Activated naive CD8-positive, alpha-beta T cell treated with anti-CD3 and anti-CD28 coated beads, Interleukin-2, amount 10 ng/mL, durations not matched to agents 7 days and 5 days (primary cell): ENCODE measurements at regions not wholly inside any gene's neighbourhood (a gene's known extent, or its start where the extent isn't known, plus 50 kb on each side); places are given as distances from the start of the nearest gene placed in this dataset.
"Not testable (repeated sequence)": the region's sequence is repeated elsewhere in the genome, so short reads cannot be mapped to it uniquely, and the experiment has no call there.

Experiments used
- ATAC-seq: fragments of 150-1000 bp; cut with Tn5 transposase; one replicate; pipeline ENCODE4 v1.10.0; 2021; ENCODE audit warnings: low read depth, moderate library complexity
- POLR2A ChIA-PET: fragments of 350-600 bp; sonication (Branson Sonifier 250); formaldehyde crosslinking; loops from one replicate; lab custom pipeline; 2021; ENCODE audit warnings: antibody characterized with exemption; lab: Charles Lee
- DNase-seq: peaks from one replicate; pipeline ENCODE4 v3.0.0; 2021
- H3K27ac Mint-ChIP-seq: one replicate; pipeline ENCODE4 v1.8.0; 2022; ENCODE audit warnings: mild to moderate bottlenecking, mixed read lengths
- H3K27me3 Mint-ChIP-seq: one replicate; pipeline ENCODE4 v1.8.0; 2022; ENCODE audit warnings: mild to moderate bottlenecking, moderate library complexity, mixed read lengths
- H3K36me3 Mint-ChIP-seq: one replicate; pipeline ENCODE4 v1.8.0; 2021; ENCODE audit warnings: mild to moderate bottlenecking, mixed read lengths
- H3K4me1 Mint-ChIP-seq: one replicate; pipeline ENCODE4 v1.8.0; 2021; ENCODE audit warnings: mixed read lengths
- H3K4me3 Mint-ChIP-seq: one replicate; pipeline ENCODE4 v1.8.0; 2022; ENCODE audit warnings: mild to moderate bottlenecking, moderate library complexity, mixed read lengths
- H3K9me3 Mint-ChIP-seq: one replicate; pipeline ENCODE4 v1.8.0; 2021; ENCODE audit warnings: mixed read lengths

- no peak for DNase-seq
- H3K4me1 Mint-ChIP-seq = no peaks in the 10 kb centered on the region
- no peaks in the 10 kb centered on the region for H3K9me3 Mint-ChIP-seq
- no peak for ATAC-seq
- no peak overlapping the region for H3K4me3 Mint-ChIP-seq
- H3K27ac Mint-ChIP-seq = no peak overlapping the region
- H3K36me3 Mint-ChIP-seq = no peaks in the 10 kb centered on the region
- POLR2A ChIA-PET = no interaction called here
- peaks cover 24% of the 10 kb centered on the region for H3K27me3 Mint-ChIP-seq
These were observed 141.9 kb upstream of the TNP1 start for GRCh38 chr2:217001740-217002139.

GRCh38 chr2:217000406-217000805 is 140.5 kb upstream of the TNP1 start:
- DNase-seq (no peak), ATAC-seq (no peak)
- no peak overlapping the region for H3K4me3 Mint-ChIP-seq
- H3K27ac Mint-ChIP-seq = no peak overlapping the region
- POLR2A ChIA-PET = no interaction called here
- H3K36me3 Mint-ChIP-seq = no peaks in the 10 kb centered on the region
- H3K4me1 Mint-ChIP-seq = no peaks in the 10 kb centered on the region
- H3K9me3 Mint-ChIP-seq = no peaks in the 10 kb centered on the region
- H3K27me3 Mint-ChIP-seq = peaks cover 22% of the 10 kb centered on the region

GRCh38 chr2:216996279-216996845 is 136.5 kb upstream of the TNP1 start:
- POLR2A ChIA-PET = no interaction called here
- Mint-ChIP-seq H3K27ac (no peak overlapping the region), H3K36me3 (peaks cover 2% of the 10 kb centered on the region), H3K27me3 (peaks cover 31% of the 10 kb centered on the region), H3K9me3 (no peaks in the 10 kb centered on the region), H3K4me3 (no peak overlapping the region), H3K4me1 (no peaks in the 10 kb centered on the region)
- no peak for ATAC-seq
- no peak for DNase-seq

DNA sequence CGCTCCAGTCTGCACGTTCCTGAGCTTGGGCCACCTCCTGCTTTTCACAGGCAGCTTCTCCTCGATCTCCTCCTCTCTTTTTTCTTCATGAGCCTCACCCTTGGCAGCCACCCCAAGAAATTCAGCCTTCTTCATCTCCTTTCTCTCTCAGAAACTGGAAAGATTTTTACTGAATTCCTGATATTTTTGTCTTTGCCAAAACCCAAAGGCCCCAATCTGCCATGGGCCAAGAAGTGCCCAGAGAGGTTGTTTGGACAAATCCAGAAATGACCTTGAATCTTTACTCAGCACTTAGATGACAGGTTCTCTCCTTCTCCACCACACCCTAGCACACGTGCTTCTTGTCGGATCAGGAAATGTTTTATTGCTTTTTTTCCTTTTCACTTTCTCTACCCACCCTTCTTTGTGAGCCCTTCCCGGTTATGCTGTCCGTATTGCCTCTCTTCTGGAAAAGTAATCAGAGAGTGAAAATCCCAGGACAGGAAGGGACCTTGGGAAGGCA is 134.5 kb upstream of the TNP1 start:
- POLR2A ChIA-PET = no interaction called here
- no peak for ATAC-seq
- no peak overlapping the region for H3K27ac Mint-ChIP-seq
- peaks cover 2% of the 10 kb centered on the region for H3K36me3 Mint-ChIP-seq
- H3K4me1 Mint-ChIP-seq = no peaks in the 10 kb centered on the region
- DNase-seq = no peak
- H3K27me3 Mint-ChIP-seq = peaks cover 40% of the 10 kb centered on the region
- H3K4me3 Mint-ChIP-seq = no peak overlapping the region
- no peaks in the 10 kb centered on the region for H3K9me3 Mint-ChIP-seq

DNA sequence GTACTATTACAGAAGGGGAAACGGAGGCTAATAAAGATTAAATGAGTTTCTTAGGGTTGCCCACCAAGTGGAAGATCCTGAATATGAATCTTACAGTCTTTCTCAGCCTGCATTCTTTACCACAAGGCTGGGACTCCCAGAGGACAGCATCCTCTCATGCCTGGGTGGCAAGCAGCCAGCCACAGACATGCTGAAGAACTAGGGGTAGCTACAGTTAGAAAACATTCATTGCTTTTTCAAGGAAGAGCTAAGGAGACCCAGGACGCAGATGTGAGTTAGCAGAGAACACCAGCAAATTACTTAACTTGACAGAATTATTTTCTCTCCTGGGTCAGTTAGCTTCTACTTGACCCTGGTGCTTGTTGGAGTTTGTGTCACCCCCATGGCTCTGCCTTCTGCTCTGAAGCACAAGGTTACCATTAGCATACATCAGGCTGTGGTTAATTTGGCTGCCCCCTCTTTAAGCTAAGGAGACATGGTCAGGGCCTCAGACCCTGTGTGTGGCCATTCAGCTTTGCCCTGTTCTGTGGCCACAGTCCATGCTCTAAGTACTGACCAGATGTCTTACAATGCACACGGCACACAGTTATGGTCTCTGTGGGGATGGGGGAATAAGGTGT is 132.3 kb upstream of the TNP1 start:
- DNase-seq (no peak), ATAC-seq (no peak)
- Mint-ChIP-seq H3K9me3 (no peaks in the 10 kb centered on the region), H3K36me3 (peaks cover 2% of the 10 kb centered on the region), H3K27me3 (peaks cover 43% of the 10 kb centered on the region), H3K27ac (no peak overlapping the region), H3K4me3 (no peak overlapping the region), H3K4me1 (no peaks in the 10 kb centered on the region)
- POLR2A ChIA-PET = no interaction called here

DNA sequence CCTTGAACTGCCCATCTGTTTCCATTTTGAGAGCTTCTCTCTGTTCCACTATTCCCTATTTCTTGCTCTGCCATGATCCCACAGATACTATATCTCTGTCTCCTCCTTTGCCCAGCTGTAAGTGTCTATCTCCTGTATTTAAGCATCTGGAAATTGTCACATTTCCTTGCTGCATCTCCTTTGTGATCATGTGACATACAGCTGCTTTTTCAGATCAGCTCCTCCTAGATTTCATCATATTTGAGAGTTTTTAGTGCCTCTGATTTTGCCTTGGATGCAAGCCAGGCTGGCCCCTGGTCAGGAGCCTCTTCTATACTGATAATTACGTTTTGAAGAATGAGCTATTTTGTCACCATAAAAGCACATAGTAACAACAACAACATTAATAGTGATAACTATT is 131.7 kb upstream of the TNP1 start:
- Mint-ChIP-seq H3K4me3 (no peak overlapping the region), H3K27me3 (peaks cover 43% of the 10 kb centered on the region), H3K9me3 (no peaks in the 10 kb centered on the region), H3K4me1 (no peaks in the 10 kb centered on the region), H3K36me3 (peaks cover 2% of the 10 kb centered on the region), H3K27ac (no peak overlapping the region)
- DNase-seq (no peak), ATAC-seq (no peak)
- POLR2A ChIA-PET = no interaction called here

- Mint-ChIP-seq H3K9me3 (no peaks in the 10 kb centered on the region), H3K27ac (no peak overlapping the region), H3K4me1 (no peaks in the 10 kb centered on the region), H3K27me3 (peaks cover 40% of the 10 kb centered on the region), H3K4me3 (no peak overlapping the region), H3K36me3 (peaks cover 2% of the 10 kb centered on the region)
- no peak for DNase-seq
- ATAC-seq = no peak
- POLR2A ChIA-PET = no interaction called here
These were observed 129.7 kb upstream of the TNP1 start for GRCh38 chr2:216989340-216990129.

- Mint-ChIP-seq H3K4me3 (no peak overlapping the region), H3K4me1 (no peaks in the 10 kb centered on the region), H3K9me3 (no peaks in the 10 kb centered on the region), H3K27me3 (peaks cover 26% of the 10 kb centered on the region), H3K27ac (no peak overlapping the region), H3K36me3 (no peaks in the 10 kb centered on the region)
- POLR2A ChIA-PET = no interaction called here
- DNase-seq (no peak), ATAC-seq (no peak)
These were observed 127.5 kb upstream of the TNP1 start for GRCh38 chr2:216987252-216987821.

DNA sequence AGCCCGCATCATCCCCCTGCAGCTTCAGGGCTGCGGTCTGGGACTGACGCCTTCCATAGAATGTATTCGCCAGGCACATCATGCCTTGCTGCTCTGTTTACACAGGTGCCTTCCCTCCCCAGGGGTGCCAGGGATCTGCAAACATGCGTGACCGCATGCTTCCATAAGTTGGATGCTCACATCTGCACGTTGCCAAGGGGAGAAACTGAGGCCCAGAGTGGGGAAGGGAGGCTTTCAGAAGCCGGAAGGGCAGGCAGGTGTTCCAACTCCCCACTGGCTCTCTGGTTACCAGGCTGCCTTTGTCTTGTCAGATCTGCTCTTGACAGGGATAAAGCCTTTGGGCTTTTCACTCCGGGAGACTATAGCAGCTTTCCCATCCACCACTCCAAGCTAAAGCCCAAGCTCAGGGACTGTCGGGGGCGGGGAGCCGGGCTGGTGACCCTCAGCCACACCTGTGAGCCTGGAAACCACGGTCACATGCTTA is 125.8 kb upstream of the TNP1 start:
- Mint-ChIP-seq H3K36me3 (no peaks in the 10 kb centered on the region), H3K9me3 (peaks cover 1% of the 10 kb centered on the region), H3K27me3 (peaks cover 15% of the 10 kb centered on the region), H3K27ac (no peak overlapping the region), H3K4me1 (no peaks in the 10 kb centered on the region), H3K4me3 (no peak overlapping the region)
- ATAC-seq (no peak), DNase-seq (no peak)
- POLR2A ChIA-PET = no interaction called here

DNA sequence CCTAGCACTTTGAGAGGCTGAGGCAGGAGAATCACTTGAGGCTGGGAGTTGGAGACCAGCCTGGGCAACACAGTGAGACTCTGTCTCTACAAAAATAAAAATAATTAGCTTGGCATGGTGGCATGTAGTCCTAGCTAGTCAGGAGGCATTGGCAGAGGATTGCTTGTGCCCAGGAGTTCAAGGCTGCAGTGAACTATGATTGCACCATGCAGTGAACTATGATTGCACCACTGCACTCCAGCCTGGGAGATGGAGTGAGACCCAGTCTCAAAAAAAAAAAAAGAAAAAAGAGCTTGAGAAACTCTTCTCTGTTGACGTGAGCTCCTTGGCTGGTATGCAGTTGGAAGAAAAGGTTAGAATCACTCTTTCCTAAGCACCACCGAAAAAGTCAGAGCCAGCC is 125.1 kb upstream of the TNP1 start:
- H3K36me3 Mint-ChIP-seq = no peaks in the 10 kb centered on the region
- ATAC-seq (no peak), DNase-seq (no peak)
- H3K9me3 Mint-ChIP-seq = peaks cover 1% of the 10 kb centered on the region
- H3K4me3 Mint-ChIP-seq = no peak overlapping the region
- peaks cover 9% of the 10 kb centered on the region for H3K27me3 Mint-ChIP-seq
- H3K4me1 Mint-ChIP-seq = peaks cover under 1% of the 10 kb centered on the region
- no peak overlapping the region for H3K27ac Mint-ChIP-seq
- POLR2A ChIA-PET = no interaction called here

GRCh38 chr2:216981951-216982350 is 122.1 kb upstream of the TNP1 start:
- ATAC-seq, POLR2A ChIA-PET, DNase-seq, H3K27ac Mint-ChIP-seq, H3K4me3 Mint-ChIP-seq, H3K9me3 Mint-ChIP-seq, H3K36me3 Mint-ChIP-seq, H3K4me1 Mint-ChIP-seq: not testable (repeated sequence)
- H3K27me3 Mint-ChIP-seq = peaks cover 19% of the 10 kb centered on the region

GRCh38 chr2:216980510-216980909 is 120.6 kb upstream of the TNP1 start:
- H3K4me1 Mint-ChIP-seq, H3K9me3 Mint-ChIP-seq, POLR2A ChIA-PET, ATAC-seq, H3K27ac Mint-ChIP-seq, H3K36me3 Mint-ChIP-seq, DNase-seq, H3K4me3 Mint-ChIP-seq: not testable (repeated sequence)
- peaks cover 19% of the 10 kb centered on the region for H3K27me3 Mint-ChIP-seq

DNA sequence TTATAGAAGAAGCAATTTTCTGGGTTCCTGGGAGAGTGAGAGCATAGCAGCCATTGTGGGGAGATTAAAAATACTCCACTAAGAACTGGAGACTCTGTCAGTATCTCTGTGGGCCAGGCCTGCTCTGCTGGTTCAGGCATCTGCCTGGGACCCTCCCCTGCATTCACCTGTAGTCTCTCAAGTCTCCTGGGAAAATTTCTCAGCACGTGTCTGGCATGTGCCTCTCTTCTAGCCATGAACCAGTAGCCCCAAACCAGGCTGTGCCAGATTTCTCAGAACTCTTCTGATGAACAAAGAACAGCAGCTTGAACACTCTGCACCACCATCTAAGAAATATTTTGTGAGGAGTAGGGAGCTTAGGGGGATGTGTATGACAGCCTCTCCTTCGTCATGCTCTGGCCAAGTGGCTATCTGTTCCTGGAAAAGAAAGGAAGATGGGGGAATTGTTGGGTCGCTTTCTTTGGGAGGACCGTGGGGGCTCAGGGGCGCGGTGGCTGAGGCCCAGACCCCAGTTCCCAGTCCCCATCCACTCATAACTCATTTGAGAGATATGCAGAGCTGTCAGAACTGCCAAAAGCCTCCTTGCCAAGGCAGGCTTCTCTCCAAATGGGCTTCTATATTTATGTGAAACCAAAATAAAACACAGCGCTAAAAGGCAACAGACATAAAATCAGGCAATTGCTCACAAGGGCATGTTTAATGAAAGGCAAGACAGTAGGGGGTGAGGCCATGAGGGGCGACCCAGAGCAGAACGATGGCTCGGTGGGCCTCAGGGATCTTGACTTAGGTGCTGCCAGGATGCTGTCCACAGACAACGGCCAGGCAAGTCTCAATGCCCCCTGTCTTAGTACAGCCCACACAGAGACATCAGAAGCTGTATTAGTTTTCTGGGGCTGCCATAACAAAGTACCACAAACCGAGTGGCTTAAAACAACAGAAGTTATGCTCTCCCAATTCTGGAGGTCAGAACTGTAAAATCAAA is 114.7 kb upstream of the TNP1 start:
- DNase-seq (no peak), ATAC-seq (no peak)
- no peak overlapping the region for H3K4me3 Mint-ChIP-seq
- POLR2A ChIA-PET = no interaction called here
- no peak overlapping the region for H3K27ac Mint-ChIP-seq
- H3K27me3 Mint-ChIP-seq = peaks cover 25% of the 10 kb centered on the region
- peaks cover 4% of the 10 kb centered on the region for H3K36me3 Mint-ChIP-seq
- H3K9me3 Mint-ChIP-seq = peaks cover 5% of the 10 kb centered on the region
- no peaks in the 10 kb centered on the region for H3K4me1 Mint-ChIP-seq
